ENCODE measurements at regions not wholly inside any gene's neighbourhood (a gene's known extent, or its start where the extent isn't known, plus 50 kb on each side); places are given as distances from the start of the nearest gene placed in this dataset.

DNA sequence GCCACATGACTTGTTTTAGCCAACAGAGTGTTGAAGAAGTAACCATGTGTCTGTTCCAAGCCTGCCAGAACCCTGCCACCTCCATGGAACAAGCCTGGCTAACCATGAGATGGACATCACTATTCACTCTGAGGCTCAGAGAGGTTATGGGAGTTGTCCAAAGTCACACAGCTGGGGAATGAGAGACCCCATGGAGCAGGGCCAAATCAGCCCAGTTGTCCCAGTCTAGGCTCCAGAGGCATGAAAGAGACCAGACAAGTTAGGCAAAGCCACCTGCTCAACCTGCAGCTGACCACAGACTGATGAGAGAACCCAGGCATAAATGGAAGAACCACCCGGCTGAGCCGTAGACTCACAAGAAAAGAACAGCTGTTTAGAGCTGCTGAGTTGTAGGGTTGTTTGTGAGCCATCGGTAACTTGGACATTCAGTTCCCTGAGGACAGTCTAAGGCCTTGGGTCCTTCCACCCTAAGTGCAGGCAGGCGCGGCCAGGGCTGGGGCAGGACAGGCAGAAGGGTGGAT, 74.7 kb upstream of the PHF21B start:
- H3K27ac ChIP-seq (ENCODE audit: control insufficient read depth, insufficient read depth, low read length), result no peak overlapping the region
- H4K20me1 ChIP-seq (ENCODE audit: control insufficient read depth, extremely low read depth, insufficient read depth, low read length), result no peaks in the 10 kb centered on the region
- H3K9me1 ChIP-seq (ENCODE audit: control insufficient read depth, extremely low read depth, insufficient read depth, low read length), result no peaks in the 10 kb centered on the region
- no peak overlapping the region for H3K9ac ChIP-seq (ENCODE audit: control insufficient read depth, extremely low read depth, insufficient read depth, low read length)
- H2AFZ ChIP-seq (ENCODE audit: control insufficient read depth, low read length), result no peak overlapping the region
- H3K9me3 ChIP-seq (ENCODE audit: control insufficient read depth, low read depth, low read length), result peaks cover 2% of the 10 kb centered on the region
- no peak overlapping the region for H3K4me3 ChIP-seq (ENCODE audit: control insufficient read depth in 2 of 3, extremely low read depth in 1 of 3, insufficient read depth in 2 of 3, low read depth in 1 of 3, low read length in 3 of 3)
- H3K4me1 ChIP-seq (ENCODE audit: control insufficient read depth, extremely low read depth, insufficient read depth, low read length), result peaks cover 5% of the 10 kb centered on the region
- TF ChIP-seq CTCF (optimal IDR thresholded peaks at IDR 0.05 in 1 of 3, IDR thresholded peaks at IDR 0.05 in 1 of 3, conservative IDR thresholded peaks at IDR 0.05 in 1 of 3; ENCODE audit: extremely low read depth in 1 of 3, insufficient read depth in 2 of 3, low read length in 3 of 3) (no peak), EZH2 (IDR thresholded peaks at IDR 0.05; ENCODE audit: low read length) (no peak)
- FAIRE-seq (no peak), DNase-seq (ENCODE audit: low read depth, low spot score) (no peak)
- H3K79me2 ChIP-seq (ENCODE audit: control insufficient read depth, insufficient read depth, low read length), result no peaks in the 10 kb centered on the region
- no peaks in the 10 kb centered on the region for H3K36me3 ChIP-seq (ENCODE audit: control insufficient read depth in 2 of 2, extremely low read depth in 1 of 2, insufficient read depth in 2 of 2, low read length in 2 of 2)
- no peak overlapping the region for H3K4me2 ChIP-seq (ENCODE audit: control insufficient read depth, extremely low read depth, insufficient read depth, low read depth, low read length)
- peaks cover 6% of the 10 kb centered on the region for H3K27me3 ChIP-seq (ENCODE audit: control insufficient read depth, extremely low read depth, insufficient read depth, low read length)
- dilution Hi-C loops (cut with MboI; ENCODE audit: extremely low pct_ligation_motif_present, low sequenced_read_pairs), result no loop called here

DNA sequence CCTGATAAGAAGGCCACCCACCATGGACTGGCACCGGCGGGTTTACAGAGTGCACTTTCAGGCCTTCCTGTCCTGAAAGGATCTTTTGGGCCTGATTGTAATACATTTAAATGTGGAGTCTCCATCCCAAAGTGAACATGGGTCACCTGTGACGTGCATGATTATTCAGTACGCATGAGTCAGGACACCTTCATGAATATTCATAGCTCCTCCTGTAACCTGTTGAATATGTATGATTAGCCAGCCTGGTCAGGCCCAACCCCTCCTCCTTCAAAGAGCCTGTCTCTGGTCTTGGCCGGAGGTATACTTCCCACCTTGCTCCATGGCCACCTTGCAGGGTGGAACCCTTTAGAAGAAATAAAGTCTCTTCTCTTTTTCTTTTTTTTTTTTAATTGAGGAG, 75.9 kb upstream of the NUP50 start:
- Histone ChIP-seq H3K4me2 (ENCODE audit: control insufficient read depth, extremely low read depth, insufficient read depth, low read depth, low read length) (no peak overlapping the region), H3K9me3 (ENCODE audit: control insufficient read depth, low read depth, low read length) (no peaks in the 10 kb centered on the region), H3K27ac (ENCODE audit: control insufficient read depth, insufficient read depth, low read length) (no peak overlapping the region), H3K27me3 (ENCODE audit: control insufficient read depth, extremely low read depth, insufficient read depth, low read length) (peaks cover 6% of the 10 kb centered on the region), H3K36me3 (ENCODE audit: control insufficient read depth in 2 of 2, extremely low read depth in 1 of 2, insufficient read depth in 2 of 2, low read length in 2 of 2) (no peaks in the 10 kb centered on the region), H3K9ac (ENCODE audit: control insufficient read depth, extremely low read depth, insufficient read depth, low read length) (no peak overlapping the region), H3K79me2 (ENCODE audit: control insufficient read depth, insufficient read depth, low read length) (no peaks in the 10 kb centered on the region), H3K4me3 (ENCODE audit: control insufficient read depth in 2 of 3, extremely low read depth in 1 of 3, insufficient read depth in 2 of 3, low read depth in 1 of 3, low read length in 3 of 3) (no peak overlapping the region), H2AFZ (ENCODE audit: control insufficient read depth, low read length) (no peak overlapping the region), H4K20me1 (ENCODE audit: control insufficient read depth, extremely low read depth, insufficient read depth, low read length) (no peaks in the 10 kb centered on the region), H3K9me1 (ENCODE audit: control insufficient read depth, extremely low read depth, insufficient read depth, low read length) (no peaks in the 10 kb centered on the region), H3K4me1 (ENCODE audit: control insufficient read depth, extremely low read depth, insufficient read depth, low read length) (peaks cover 5% of the 10 kb centered on the region)
- DNase-seq (ENCODE audit: low read depth, low spot score), result no peak
- no peak for FAIRE-seq
- TF ChIP-seq CTCF (optimal IDR thresholded peaks at IDR 0.05 in 1 of 3, IDR thresholded peaks at IDR 0.05 in 1 of 3, conservative IDR thresholded peaks at IDR 0.05 in 1 of 3; ENCODE audit: extremely low read depth in 1 of 3, insufficient read depth in 2 of 3, low read length in 3 of 3) (no peak), EZH2 (IDR thresholded peaks at IDR 0.05; ENCODE audit: low read length) (no peak)
- dilution Hi-C loops (cut with MboI; ENCODE audit: extremely low pct_ligation_motif_present, low sequenced_read_pairs), result no loop called here

Measured in keratinocyte (primary cell).